Liver (tissue), 8 donors: ENCODE measurements at regions not wholly inside any gene's neighbourhood (a gene's known extent, or its start where the extent isn't known, plus 50 kb on each side); places are given as distances from the start of the nearest gene placed in this dataset.

Experiments
- DNase-seq: peaks from one replicate; pipeline ENCODE4 v3.0.0-alpha.2; 2017; ENCODE audit warnings: low spot score
- H3K27ac ChIP-seq, 2 donors: one replicate each; pipeline ENCODE4 v1.7.0; 2013; ENCODE audit warnings: inconsistent platforms in 2 of 2, low read length in 2 of 2, control low read depth in 1 of 2, low read depth in 1 of 2, mild to moderate bottlenecking in 1 of 2
- H3K27me3 ChIP-seq, 4 donors: one replicate each; pipeline versions ENCODE4 v1.6.1 to v1.7.0; 2013; ENCODE audit warnings: low read length in 3 of 4, inconsistent platforms in 1 of 4, mild to moderate bottlenecking in 1 of 4, moderate library complexity in 1 of 4; ENCODE audit not compliant: control insufficient read depth in 4 of 4, insufficient read depth in 4 of 4
- H3K36me3 ChIP-seq, 4 donors: one replicate each; pipeline versions ENCODE4 v1.6.1 to v1.7.0; 2013; ENCODE audit warnings: low read length in 3 of 4, mild to moderate bottlenecking in 3 of 4, low read depth in 1 of 4, moderate library complexity in 1 of 4; ENCODE audit not compliant: control insufficient read depth in 4 of 4, insufficient read depth in 3 of 4
- H3K4me1 ChIP-seq, 4 donors: one replicate each; pipeline versions ENCODE4 v1.6.1 to v1.7.0; 2013; ENCODE audit warnings: low read length in 3 of 4, mild to moderate bottlenecking in 3 of 4, moderate library complexity in 1 of 4; ENCODE audit not compliant: control insufficient read depth in 4 of 4, insufficient read depth in 4 of 4
- H3K4me3 ChIP-seq, 3 donors: one replicate each; pipeline versions ENCODE4 v1.6.1 to v1.7.0; 2013; ENCODE audit warnings: low read length in 3 of 3, control low read depth in 1 of 3, low read depth in 1 of 3, mild to moderate bottlenecking in 1 of 3
- H3K9ac ChIP-seq, 2 donors: one replicate each; pipeline ENCODE4 v1.7.0; 2013; ENCODE audit warnings: low read length in 2 of 2, mild to moderate bottlenecking in 2 of 2, moderate library complexity in 2 of 2, control low read depth in 1 of 2, low read depth in 1 of 2
- H3K9me3 ChIP-seq, 4 donors: one replicate each; pipeline versions ENCODE4 v1.6.1 to v1.7.0; 2013; ENCODE audit warnings: low read length in 3 of 4; ENCODE audit not compliant: control insufficient read depth in 4 of 4
- ATF3 ChIP-seq: IDR thresholded peaks from 2 replicates; pipeline ENCODE4 v1.6.1; 2016; ENCODE audit warnings: antibody characterized with exemption
- CTCF ChIP-seq: fragments of 150-350 bp; IDR thresholded peaks from 2 replicates; pipeline ENCODE4 v1.5.1; 2017; ENCODE audit warnings: improper control_type of control experiment, low read depth, low read length; ENCODE audit not compliant: missing input control
- EGR1 ChIP-seq, 2 donors: IDR thresholded peaks; 2 replicates each; pipeline ENCODE4 v1.6.1; 2016 to 2018; ENCODE audit warnings: antibody characterized with exemption in 2 of 2, low read depth in 2 of 2
- FOXA1 ChIP-seq: IDR thresholded peaks from 2 replicates; pipeline ENCODE4 v1.6.1; 2016; ENCODE audit warnings: antibody characterized with exemption
- FOXA2 ChIP-seq: IDR thresholded peaks from 2 replicates; pipeline ENCODE4 v1.6.1; 2016; ENCODE audit warnings: antibody characterized with exemption
- GABPA ChIP-seq, 2 donors: IDR thresholded peaks in 1 of 2; conservative IDR thresholded peaks in 1 of 2; 2 replicates each; pipeline ENCODE4 v1.6.1; 2016; ENCODE audit warnings: antibody characterized with exemption in 2 of 2, mild to moderate bottlenecking in 1 of 2, moderate library complexity in 1 of 2
- HNF4A ChIP-seq, 2 donors: conservative IDR thresholded peaks; 2 replicates each; pipeline ENCODE4 v1.6.1; 2016; ENCODE audit warnings: antibody characterized with exemption in 2 of 2, mild to moderate bottlenecking in 2 of 2
- HNF4G ChIP-seq: IDR thresholded peaks from 2 replicates; pipeline ENCODE4 v1.6.1; 2016; ENCODE audit warnings: antibody characterized with exemption
- JUND ChIP-seq, 2 donors: IDR thresholded peaks; 2 replicates each; pipeline ENCODE4 v1.6.1; 2016; ENCODE audit warnings: antibody characterized with exemption in 2 of 2
- MAX ChIP-seq: IDR thresholded peaks from 2 replicates; pipeline ENCODE4 v1.6.1; 2016; ENCODE audit warnings: antibody characterized with exemption
- NR2F2 ChIP-seq: IDR thresholded peaks from 2 replicates; pipeline ENCODE4 v1.6.1; 2016; ENCODE audit warnings: antibody characterized with exemption
- RAD21 ChIP-seq, 2 donors: IDR thresholded peaks; 2 replicates each; pipeline ENCODE4 v1.6.1; 2016; ENCODE audit warnings: antibody characterized with exemption in 2 of 2, mild to moderate bottlenecking in 2 of 2
- REST ChIP-seq: IDR thresholded peaks from 2 replicates; pipeline ENCODE4 v1.6.1; 2016; ENCODE audit warnings: antibody characterized with exemption, mild to moderate bottlenecking
- RXRA ChIP-seq, 2 donors: IDR thresholded peaks; 2 replicates each; pipeline ENCODE4 v1.6.1; 2017 to 2018; ENCODE audit warnings: antibody characterized with exemption in 2 of 2, mild to moderate bottlenecking in 1 of 2
- SP1 ChIP-seq: IDR thresholded peaks from 2 replicates; pipeline ENCODE4 v1.6.1; 2018; ENCODE audit warnings: antibody characterized with exemption, mild to moderate bottlenecking
- TAF1 ChIP-seq: conservative IDR thresholded peaks from 2 replicates; pipeline ENCODE4 v1.6.1; 2016; ENCODE audit warnings: antibody characterized with exemption, mild to moderate bottlenecking
- YY1 ChIP-seq: IDR thresholded peaks from 2 replicates; pipeline ENCODE4 v1.6.1; 2016; ENCODE audit warnings: antibody characterized with exemption, mild to moderate bottlenecking
- ZBTB33 ChIP-seq: IDR thresholded peaks from 2 replicates; pipeline ENCODE4 v1.6.1; 2016; ENCODE audit warnings: antibody characterized with exemption
- WGBS: extraction: QIAGEN DNeasy Blood & Tissue Kit; methylation state at CpG from one replicate; pipeline ENCODE4 v1.1.7; 2013; 5-methylcytosine and 5-hydroxymethylcytosine counted together
- donor health status: healthy.
- donor health status: healthy.
- donor health status: healthy.
- donor health status: healthy.
- donor health status: healthy.

- TF ChIP-seq MAX (no peak), FOXA1 (no peak), REST (no peak), TAF1 (no peak), NR2F2 (no peak), RAD21 (IDR thresholded peaks at IDR 0.05) (no peak), YY1 (no peak), GABPA (IDR thresholded peaks at IDR 0.05 in 1 of 2, conservative IDR thresholded peaks at IDR 0.05 in 1 of 2) (no peak), FOXA2 (no peak), SP1 (no peak), HNF4A (conservative IDR thresholded peaks at IDR 0.05) (no peak), EGR1 (IDR thresholded peaks at IDR 0.05; ENCODE audit: low read depth in 2 of 2) (no peak), ATF3 (no peak), CTCF (no peak), ZBTB33 (no peak), HNF4G (no peak), JUND (IDR thresholded peaks at IDR 0.05) (no peak), RXRA (IDR thresholded peaks at IDR 0.05) (no peak)
- Histone ChIP-seq H3K4me1 (no peaks in the 10 kb centered on the region), H3K9me3 (no peaks in the 10 kb centered on the region), H3K36me3 (no peaks in the 10 kb centered on the region), H3K27me3 (peaks cover 0 to 2% (median 0%) of the 10 kb centered on the region in 4 donors), H3K9ac (no peak overlapping the region), H3K4me3 (no peak overlapping the region), H3K27ac (no peak overlapping the region)
- 68% methylated on average over 1 of the region's 1 CpG for WGBS
- no peak for DNase-seq
These were observed 777.7 kb upstream of the ACVR2A start for GRCh38 chr2:147067136-147067535.

- no peaks in the 10 kb centered on the region for H3K9me3 ChIP-seq
- WGBS, result 68% methylated on average over 1 of the region's 1 CpG
- H3K36me3 ChIP-seq, result no peaks in the 10 kb centered on the region
- no peak for DNase-seq
- no peak overlapping the region for H3K27ac ChIP-seq
- H3K27me3 ChIP-seq, result no peaks in the 10 kb centered on the region
- no peaks in the 10 kb centered on the region for H3K4me1 ChIP-seq
- no peak overlapping the region for H3K9ac ChIP-seq
- H3K4me3 ChIP-seq, result no peak overlapping the region
- no peak for TF ChIP-seq ZBTB33
- no peak for TF ChIP-seq CTCF
- no peak for TF ChIP-seq SP1
These were observed 782.8 kb upstream of the ACVR2A start for GRCh38 chr2:147062073-147062472.
